SH-SY5Y (cell line): ENCODE measurements at regions not wholly inside any gene's neighbourhood (a gene's known extent, or its start where the extent isn't known, plus 50 kb on each side); places are given as distances from the start of the nearest gene placed in this dataset.

Source experiments
- GATA2 ChIP-seq: IDR thresholded peaks from 2 replicates; pipeline ENCODE4 v1.6.1; 2011; ENCODE audit warnings: mild to moderate bottlenecking, low read depth, low read length
- GATA3 ChIP-seq: IDR thresholded peaks from 2 replicates; pipeline ENCODE4 v1.6.1; 2011; ENCODE audit warnings: low read depth, mild to moderate bottlenecking, low read length, moderate library complexity

GRCh38 chr3:67142432-67142831 is 144.3 kb downstream of the KBTBD8 start:
- no peak for TF ChIP-seq GATA2
- TF ChIP-seq GATA3, result no peak
